ENCODE measurements at regions not wholly inside any gene's neighbourhood (a gene's known extent, or its start where the extent isn't known, plus 50 kb on each side); places are given as distances from the start of the nearest gene placed in this dataset.

- Histone ChIP-seq H3K27me3 (ENCODE audit: control insufficient read depth in 4 of 4, insufficient read depth in 4 of 4, low read length in 3 of 4) (no peaks in the 10 kb centered on the region), H3K4me3 (ENCODE audit: low read depth in 1 of 3, low read length in 3 of 3) (no peak overlapping the region), H3K9me3 (ENCODE audit: control insufficient read depth in 4 of 4, low read length in 3 of 4) (no peaks in the 10 kb centered on the region), H3K27ac (ENCODE audit: low read depth in 1 of 2, low read length in 2 of 2) (no peak overlapping the region), H3K36me3 (ENCODE audit: control insufficient read depth in 4 of 4, insufficient read depth in 3 of 4, low read depth in 1 of 4, low read length in 3 of 4) (no peaks in the 10 kb centered on the region), H3K4me1 (ENCODE audit: control insufficient read depth in 4 of 4, insufficient read depth in 4 of 4, low read length in 3 of 4) (no peaks in the 10 kb centered on the region), H3K9ac (ENCODE audit: low read depth in 1 of 2, low read length in 2 of 2) (no peak overlapping the region)
- 96% methylated on average over 3 of the region's 3 CpGs for WGBS
- TF ChIP-seq HNF4G (IDR thresholded peaks at IDR 0.05) (no peak), JUND (IDR thresholded peaks at IDR 0.05) (no peak), RAD21 (IDR thresholded peaks at IDR 0.05) (no peak), NR2F2 (IDR thresholded peaks at IDR 0.05) (no peak), SP1 (IDR thresholded peaks at IDR 0.05) (no peak), GABPA (IDR thresholded peaks at IDR 0.05 in 1 of 2, conservative IDR thresholded peaks at IDR 0.05 in 1 of 2) (no peak), MAX (IDR thresholded peaks at IDR 0.05) (no peak), EGR1 (IDR thresholded peaks at IDR 0.05; ENCODE audit: low read depth in 2 of 2) (no peak)
- TF ChIP-seq, protein P1, sequence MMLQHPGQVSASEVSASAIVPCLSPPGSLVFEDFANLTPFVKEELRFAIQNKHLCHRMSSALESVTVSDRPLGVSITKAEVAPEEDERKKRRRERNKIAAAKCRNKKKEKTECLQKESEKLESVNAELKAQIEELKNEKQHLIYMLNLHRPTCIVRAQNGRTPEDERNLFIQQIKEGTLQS (IDR thresholded peaks at IDR 0.05), result no peak
- TF ChIP-seq, protein P2, sequence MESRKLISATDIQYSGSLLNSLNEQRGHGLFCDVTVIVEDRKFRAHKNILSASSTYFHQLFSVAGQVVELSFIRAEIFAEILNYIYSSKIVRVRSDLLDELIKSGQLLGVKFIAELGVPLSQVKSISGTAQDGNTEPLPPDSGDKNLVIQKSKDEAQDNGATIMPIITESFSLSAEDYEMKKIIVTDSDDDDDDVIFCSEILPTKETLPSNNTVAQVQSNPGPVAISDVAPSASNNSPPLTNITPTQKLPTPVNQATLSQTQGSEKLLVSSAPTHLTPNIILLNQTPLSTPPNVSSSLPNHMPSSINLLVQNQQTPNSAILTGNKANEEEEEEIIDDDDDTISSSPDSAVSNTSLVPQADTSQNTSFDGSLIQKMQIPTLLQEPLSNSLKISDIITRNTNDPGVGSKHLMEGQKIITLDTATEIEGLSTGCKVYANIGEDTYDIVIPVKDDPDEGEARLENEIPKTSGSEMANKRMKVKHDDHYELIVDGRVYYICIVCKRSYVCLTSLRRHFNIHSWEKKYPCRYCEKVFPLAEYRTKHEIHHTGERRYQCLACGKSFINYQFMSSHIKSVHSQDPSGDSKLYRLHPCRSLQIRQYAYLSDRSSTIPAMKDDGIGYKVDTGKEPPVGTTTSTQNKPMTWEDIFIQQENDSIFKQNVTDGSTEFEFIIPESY (IDR thresholded peaks at IDR 0.05), result no peak
- TF ChIP-seq, protein P3, sequence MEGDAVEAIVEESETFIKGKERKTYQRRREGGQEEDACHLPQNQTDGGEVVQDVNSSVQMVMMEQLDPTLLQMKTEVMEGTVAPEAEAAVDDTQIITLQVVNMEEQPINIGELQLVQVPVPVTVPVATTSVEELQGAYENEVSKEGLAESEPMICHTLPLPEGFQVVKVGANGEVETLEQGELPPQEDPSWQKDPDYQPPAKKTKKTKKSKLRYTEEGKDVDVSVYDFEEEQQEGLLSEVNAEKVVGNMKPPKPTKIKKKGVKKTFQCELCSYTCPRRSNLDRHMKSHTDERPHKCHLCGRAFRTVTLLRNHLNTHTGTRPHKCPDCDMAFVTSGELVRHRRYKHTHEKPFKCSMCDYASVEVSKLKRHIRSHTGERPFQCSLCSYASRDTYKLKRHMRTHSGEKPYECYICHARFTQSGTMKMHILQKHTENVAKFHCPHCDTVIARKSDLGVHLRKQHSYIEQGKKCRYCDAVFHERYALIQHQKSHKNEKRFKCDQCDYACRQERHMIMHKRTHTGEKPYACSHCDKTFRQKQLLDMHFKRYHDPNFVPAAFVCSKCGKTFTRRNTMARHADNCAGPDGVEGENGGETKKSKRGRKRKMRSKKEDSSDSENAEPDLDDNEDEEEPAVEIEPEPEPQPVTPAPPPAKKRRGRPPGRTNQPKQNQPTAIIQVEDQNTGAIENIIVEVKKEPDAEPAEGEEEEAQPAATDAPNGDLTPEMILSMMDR (IDR thresholded peaks at IDR 0.05; ENCODE audit: low read depth, low read length, missing input control), result no peak
- TF ChIP-seq, protein P4, sequence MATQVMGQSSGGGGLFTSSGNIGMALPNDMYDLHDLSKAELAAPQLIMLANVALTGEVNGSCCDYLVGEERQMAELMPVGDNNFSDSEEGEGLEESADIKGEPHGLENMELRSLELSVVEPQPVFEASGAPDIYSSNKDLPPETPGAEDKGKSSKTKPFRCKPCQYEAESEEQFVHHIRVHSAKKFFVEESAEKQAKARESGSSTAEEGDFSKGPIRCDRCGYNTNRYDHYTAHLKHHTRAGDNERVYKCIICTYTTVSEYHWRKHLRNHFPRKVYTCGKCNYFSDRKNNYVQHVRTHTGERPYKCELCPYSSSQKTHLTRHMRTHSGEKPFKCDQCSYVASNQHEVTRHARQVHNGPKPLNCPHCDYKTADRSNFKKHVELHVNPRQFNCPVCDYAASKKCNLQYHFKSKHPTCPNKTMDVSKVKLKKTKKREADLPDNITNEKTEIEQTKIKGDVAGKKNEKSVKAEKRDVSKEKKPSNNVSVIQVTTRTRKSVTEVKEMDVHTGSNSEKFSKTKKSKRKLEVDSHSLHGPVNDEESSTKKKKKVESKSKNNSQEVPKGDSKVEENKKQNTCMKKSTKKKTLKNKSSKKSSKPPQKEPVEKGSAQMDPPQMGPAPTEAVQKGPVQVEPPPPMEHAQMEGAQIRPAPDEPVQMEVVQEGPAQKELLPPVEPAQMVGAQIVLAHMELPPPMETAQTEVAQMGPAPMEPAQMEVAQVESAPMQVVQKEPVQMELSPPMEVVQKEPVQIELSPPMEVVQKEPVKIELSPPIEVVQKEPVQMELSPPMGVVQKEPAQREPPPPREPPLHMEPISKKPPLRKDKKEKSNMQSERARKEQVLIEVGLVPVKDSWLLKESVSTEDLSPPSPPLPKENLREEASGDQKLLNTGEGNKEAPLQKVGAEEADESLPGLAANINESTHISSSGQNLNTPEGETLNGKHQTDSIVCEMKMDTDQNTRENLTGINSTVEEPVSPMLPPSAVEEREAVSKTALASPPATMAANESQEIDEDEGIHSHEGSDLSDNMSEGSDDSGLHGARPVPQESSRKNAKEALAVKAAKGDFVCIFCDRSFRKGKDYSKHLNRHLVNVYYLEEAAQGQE (IDR thresholded peaks at IDR 0.05), result no peak
- DNase-seq (ENCODE audit: low spot score), result no peak
These were observed 186.6 kb upstream of the ROPN1 start for GRCh38 chr3:124178531-124178930.

GRCh38 chr3:124200407-124200806 lies 208.5 kb upstream of the ROPN1 start:
- Histone ChIP-seq H3K27me3 (ENCODE audit: control insufficient read depth in 4 of 4, insufficient read depth in 4 of 4, low read length in 3 of 4) (no peaks in the 10 kb centered on the region), H3K36me3 (ENCODE audit: control insufficient read depth in 4 of 4, insufficient read depth in 3 of 4, low read depth in 1 of 4, low read length in 3 of 4) (no peaks in the 10 kb centered on the region), H3K9me3 (ENCODE audit: control insufficient read depth in 4 of 4, low read length in 3 of 4) (no peaks in the 10 kb centered on the region), H3K4me1 (ENCODE audit: control insufficient read depth in 4 of 4, insufficient read depth in 4 of 4, low read length in 3 of 4) (no peaks in the 10 kb centered on the region), H3K4me3 (ENCODE audit: low read depth in 1 of 3, low read length in 3 of 3) (no peak overlapping the region), H3K9ac (ENCODE audit: low read depth in 1 of 2, low read length in 2 of 2) (no peak overlapping the region), H3K27ac (ENCODE audit: low read depth in 1 of 2, low read length in 2 of 2) (no peak overlapping the region)
- TF ChIP-seq, protein P2 (IDR thresholded peaks at IDR 0.05), result no peak
- TF ChIP-seq YY1 (IDR thresholded peaks at IDR 0.05) (no peak), SP1 (IDR thresholded peaks at IDR 0.05) (no peak), FOXA1 (IDR thresholded peaks at IDR 0.05) (no peak), HNF4A (conservative IDR thresholded peaks at IDR 0.05) (no peak), RAD21 (IDR thresholded peaks at IDR 0.05) (no peak), EGR1 (IDR thresholded peaks at IDR 0.05; ENCODE audit: low read depth in 2 of 2) (no peak), HNF4G (IDR thresholded peaks at IDR 0.05) (no peak), RXRA (IDR thresholded peaks at IDR 0.05) (no peak), JUND (IDR thresholded peaks at IDR 0.05) (no peak), MAX (IDR thresholded peaks at IDR 0.05) (no peak), TAF1 (conservative IDR thresholded peaks at IDR 0.05) (no peak), FOXA2 (IDR thresholded peaks at IDR 0.05) (no peak), GABPA (IDR thresholded peaks at IDR 0.05 in 1 of 2, conservative IDR thresholded peaks at IDR 0.05 in 1 of 2) (no peak)
- TF ChIP-seq, protein P3 (IDR thresholded peaks at IDR 0.05; ENCODE audit: low read depth, low read length, missing input control), result no peak
- WGBS, result 90% methylated on average over 2 of the region's 2 CpGs
- DNase-seq (ENCODE audit: low spot score), result no peak

Measured in liver (tissue), 8 donors.